GM19463 (cell line): ENCODE measurements at regions not wholly inside any gene's neighbourhood (a gene's known extent, or its start where the extent isn't known, plus 50 kb on each side); places are given as distances from the start of the nearest gene placed in this dataset.

Experiments
- ATAC-seq: cut with Tn5 transposase; IDR thresholded peaks from one replicate; pipeline ENCODE4 v1.9.1; 2021; ENCODE audit warnings: mild to moderate bottlenecking, moderate library complexity; ENCODE audit not compliant: unreplicated experiment

DNA sequence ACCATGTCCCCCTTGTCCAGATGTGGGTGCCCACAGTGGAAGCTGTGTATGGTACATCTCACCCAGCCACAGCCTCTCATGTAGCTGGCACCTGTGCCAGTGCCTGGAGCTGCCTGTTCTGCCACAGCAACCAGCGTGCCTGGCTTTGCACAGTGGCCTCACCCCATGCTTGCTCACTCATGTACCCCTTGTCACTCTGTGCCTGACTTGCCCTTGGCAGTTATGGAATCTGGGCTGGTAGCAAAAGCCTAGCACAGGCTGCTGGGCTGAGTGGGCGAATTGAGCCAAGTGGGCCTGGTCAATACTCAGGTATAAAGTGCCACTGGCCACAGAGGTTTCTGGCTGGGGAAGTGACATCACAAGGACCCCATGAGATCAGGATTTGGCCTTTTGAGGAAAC is 264.2 kb downstream of the INSC start:
- no peak for ATAC-seq

DNA sequence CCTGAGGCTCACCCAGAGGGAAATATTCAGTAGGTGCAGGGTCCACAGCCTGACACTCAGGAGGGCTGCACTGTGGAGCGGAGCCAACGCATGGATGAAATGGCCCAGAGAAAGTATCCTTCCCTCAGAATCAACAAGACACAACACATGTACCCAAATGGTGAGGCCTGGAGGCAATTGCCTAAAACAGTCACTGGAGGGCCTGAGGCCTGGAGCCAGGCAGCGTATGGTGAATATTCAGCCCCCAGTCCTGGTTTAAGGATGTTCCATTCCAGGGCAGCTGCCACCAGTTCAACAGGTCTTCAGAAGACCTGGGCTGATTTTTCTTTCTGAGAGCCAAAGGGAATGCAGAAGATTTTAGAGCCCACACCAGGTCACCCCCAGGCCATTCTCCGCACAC is 264.8 kb downstream of the INSC start:
- ATAC-seq: no peak

DNA sequence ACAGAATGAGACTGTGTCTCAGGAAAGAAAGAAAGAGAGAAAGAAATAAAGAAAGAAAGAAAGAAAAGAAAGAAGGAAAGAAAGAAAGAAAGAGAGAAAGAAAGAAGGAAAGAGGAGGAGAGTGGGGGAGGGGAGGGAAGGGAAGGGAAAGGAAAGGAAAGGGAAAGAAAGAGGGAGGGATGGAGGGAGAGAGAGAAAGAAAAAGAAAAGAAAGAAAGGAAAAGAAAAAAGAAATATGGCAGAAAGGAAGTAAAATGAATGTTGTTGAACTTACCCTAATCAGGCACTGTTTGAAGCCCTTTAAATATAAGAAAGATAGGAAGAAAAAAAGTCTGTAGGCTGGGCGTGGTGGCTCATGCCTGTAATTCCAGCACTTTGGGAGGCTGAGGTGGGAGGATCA is 276.1 kb downstream of the INSC start:
- ATAC-seq: no peak

DNA sequence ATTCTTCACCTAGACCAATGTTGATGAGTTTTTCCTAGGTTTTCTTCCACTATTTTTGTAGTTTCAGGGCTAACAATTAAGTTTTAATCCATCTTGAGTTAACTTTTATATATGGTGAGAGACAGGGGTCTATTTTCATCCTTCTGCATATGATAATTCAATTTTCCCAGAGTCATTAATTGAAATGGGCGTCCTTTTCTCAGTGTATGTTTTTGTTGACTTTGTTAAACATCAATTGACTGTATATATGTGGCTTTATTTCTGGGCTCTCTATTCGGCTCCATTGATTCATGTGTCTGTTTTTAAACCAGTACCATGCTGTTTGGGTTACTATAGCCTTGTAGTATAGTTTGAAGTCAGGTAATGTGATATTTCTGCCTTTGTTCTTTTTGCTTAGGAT is 282.1 kb downstream of the INSC start:
- ATAC-seq: no peak

DNA sequence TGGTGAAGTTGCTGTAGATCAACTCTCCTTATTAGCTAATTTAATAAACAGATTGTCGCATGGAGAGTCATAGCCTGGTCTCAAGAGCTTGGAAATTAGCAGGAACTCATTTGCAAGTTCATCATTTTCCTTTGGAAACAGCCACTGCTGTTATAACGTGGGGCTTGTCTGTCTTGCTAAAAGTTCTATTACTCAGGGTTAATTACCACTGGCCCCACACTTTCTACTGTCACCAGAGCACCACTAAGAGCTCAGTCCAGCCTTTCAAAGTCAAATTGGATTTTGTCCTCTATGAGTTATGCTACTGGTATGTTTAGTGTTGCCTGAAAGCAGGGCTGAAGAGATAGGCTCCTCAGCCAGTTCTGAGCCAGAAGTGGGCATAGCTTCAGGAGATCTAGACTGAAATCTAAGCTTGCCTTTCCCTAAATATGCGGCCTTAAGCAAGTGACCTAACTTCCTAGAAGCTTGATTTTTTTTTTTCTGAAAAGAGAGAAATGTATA is 292.2 kb downstream of the INSC start:
- ATAC-seq: no peak

DNA sequence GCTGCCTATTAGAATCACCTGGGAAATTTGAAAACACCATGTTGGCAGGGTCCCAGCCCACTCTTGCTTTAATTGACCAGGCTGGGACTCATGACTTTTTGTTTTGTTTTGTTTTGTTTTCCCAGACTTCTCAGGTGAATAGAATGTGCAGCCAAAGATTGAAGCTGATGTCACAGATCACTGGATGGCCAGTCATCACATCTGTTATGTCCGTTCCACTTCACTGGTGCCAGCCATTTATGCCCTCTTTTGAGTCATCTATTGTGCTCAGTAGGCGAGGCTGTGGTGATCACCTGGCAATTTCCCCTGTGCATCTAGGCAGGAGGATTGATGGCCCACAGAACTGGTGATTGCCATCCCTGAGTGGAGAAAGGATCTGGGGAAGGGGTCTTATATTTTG is 297.3 kb downstream of the INSC start:
- ATAC-seq: peak; percentile 79

DNA sequence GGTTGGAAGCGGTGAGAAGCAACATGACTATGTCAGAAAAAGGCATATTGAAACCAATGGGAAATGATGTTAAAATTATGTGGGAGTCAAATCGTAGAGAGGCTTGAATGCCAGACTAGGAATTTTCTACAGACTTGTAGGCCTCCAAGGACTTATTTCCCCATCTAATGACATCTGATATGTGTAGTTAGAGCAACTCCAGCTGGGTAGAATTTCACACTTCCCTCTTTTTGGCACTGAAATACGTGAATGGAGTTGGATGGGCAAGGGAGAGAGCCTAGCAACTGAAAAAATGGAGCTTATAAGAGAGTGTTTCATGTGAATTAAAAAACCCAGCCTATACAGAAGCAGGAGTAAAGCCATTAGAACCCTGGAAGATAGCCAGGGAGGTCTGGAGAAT is 304.2 kb downstream of the INSC start:
- ATAC-seq: no peak

GRCh38 chr11:15419696-15420095 is 305.0 kb downstream of the INSC start:
- ATAC-seq: no peak

DNA sequence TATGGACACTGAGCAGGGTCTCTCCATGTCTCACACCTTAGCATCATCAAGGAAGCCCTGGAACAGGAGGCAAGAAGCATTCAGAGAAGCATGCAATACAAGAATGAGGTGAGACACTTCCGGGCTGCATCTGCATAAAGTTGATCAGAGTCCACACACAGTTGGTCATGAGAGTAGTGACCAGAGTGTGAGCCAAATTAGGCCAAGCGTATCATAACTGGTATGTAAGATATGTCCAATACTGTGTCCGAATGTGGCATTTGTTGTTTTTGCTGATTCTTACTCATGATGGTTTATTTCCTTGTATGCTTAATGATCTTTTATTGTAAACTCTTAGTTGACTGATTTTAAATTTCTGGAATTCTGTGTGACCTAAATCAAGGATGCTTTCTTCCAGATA is 315.7 kb downstream of the INSC start:
- ATAC-seq: no peak

- no peak for ATAC-seq
These were observed 319.8 kb downstream of the INSC start for GRCh38 chr11:15434529-15434928.

DNA sequence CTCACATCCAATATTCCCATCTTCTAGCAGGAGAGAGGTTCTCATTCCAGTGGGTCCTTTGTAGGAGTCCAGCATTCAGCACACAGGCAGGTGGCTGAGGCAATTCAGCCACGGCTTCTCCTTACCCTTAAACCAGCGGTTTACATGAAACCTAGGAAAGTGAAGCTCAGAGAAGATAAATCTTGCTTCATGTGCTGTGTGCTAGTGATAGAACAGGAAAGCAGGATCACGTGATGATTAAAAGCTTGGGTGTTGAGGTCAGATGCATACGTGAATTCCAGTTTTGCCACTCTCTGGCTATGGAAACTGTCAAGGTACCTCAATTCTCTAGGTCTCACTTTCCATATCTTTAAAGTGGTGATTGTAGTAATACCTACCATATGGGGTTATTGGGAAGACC is 331.6 kb downstream of the INSC start:
- no peak for ATAC-seq

GRCh38 chr11:15446929-15447328 is 332.2 kb downstream of the INSC start:
- ATAC-seq: no peak

- no peak for ATAC-seq
These were observed 337.0 kb downstream of the INSC start for GRCh38 chr11:15451713-15452112.

GRCh38 chr11:15453211-15453765 is 338.6 kb downstream of the INSC start:
- ATAC-seq: no peak

DNA sequence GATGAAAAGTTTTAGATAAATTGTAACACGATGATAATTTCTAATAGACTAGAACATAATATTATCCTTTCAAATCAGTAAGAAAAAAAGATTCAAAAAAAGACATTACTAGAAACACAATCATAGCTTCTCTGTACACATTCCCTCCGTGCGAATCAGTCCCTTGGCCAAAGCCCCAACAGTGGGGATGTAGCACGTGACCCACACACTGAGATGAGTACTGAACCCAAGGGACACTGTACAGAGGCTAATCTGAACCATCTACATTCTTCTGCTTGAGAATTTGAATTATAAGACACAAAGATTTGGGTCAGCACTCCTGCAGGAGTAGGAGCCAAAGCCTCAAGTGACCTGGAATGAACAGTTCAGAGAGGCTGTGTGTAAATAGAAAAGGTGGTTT is 353.7 kb downstream of the INSC start:
- no peak for ATAC-seq

DNA sequence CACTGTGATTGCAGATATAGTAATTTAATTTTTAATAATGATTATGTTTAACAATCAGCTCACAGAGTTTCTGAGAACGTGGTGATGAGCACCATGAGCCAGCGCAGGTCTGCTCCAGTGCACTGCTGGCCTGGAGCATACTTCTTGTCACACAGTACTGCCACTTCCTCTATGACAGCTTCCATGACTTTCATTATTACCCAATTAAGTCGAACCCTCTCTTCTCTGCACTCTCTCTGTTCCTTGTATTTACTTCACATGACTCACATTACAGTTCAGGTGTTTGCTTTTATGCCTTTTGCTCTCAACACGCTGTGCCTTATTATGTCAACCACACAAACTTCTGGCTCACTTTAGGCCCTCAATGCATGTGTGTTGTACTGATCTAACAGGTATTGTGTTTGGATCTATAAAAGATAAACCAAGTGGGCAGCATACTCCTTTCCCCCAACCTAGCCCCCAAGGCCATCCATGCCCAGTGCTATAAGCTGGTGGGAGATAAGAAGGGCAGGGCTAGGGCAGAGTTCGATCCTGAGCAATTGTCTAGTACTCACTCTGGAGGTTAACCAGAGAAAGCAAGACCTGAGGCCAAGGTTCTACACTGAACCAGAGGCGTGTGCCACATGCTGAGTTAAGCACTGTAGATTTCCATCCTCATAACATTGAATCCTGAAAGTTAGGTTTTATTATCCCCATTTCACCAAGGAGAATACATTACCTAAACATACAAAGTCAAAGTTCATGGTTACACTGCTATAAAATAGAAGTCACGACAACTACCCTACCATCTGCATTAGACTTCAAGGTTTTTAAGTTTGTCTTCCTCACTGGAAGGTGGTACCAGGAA is 356.5 kb downstream of the INSC start:
- no peak for ATAC-seq

GRCh38 chr11:15471895-15472799 is 357.4 kb downstream of the INSC start:
- ATAC-seq: no peak

DNA sequence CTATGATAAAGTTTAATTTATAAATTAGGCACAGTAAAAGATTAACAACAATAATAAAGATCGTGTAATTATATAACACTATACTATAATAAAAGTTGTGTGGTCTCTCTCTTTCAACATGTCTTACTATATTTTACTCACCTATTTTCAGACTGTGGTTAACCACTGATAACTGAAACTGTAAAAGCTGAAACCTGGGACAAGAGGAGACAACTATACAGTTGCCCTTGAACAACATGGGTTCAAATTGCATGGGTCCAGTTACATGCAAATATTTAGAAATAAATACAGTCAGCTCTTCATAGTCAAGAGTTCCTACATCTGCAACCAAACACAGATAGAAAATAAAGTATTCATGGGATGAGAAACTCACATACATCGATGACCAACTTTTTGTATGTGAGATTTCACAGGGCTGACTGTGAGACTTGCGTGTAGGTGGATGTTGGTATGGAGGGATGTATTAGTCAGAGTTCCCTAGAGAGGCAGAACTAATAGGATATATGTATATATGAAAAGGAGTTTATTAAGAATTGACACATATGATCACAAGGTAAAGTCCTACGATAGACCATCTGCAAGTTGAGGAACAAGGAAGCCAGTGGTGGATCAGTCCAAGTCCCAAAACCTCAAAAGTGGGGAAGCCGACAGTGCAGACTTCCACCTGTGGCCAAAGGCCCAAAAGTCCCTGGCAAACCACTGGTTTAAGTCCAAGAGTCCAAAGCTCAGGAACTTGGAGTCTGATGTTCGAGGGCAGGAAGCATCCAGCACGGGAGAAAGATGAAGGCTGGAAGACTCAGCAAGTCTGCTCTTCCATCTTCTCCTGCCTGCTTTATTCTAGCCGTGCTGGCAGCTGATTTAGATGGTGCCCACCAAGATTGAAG is 359.5 kb downstream of the INSC start:
- ATAC-seq: peak; percentile 73

- no peak for ATAC-seq
These were observed 361.7 kb downstream of the INSC start for GRCh38 chr11:15476371-15476917.

- ATAC-seq: no peak
These were observed 367.1 kb downstream of the INSC start for GRCh38 chr11:15481871-15482270.
